ENCODE measurements at regions not wholly inside any gene's neighbourhood (a gene's known extent, or its start where the extent isn't known, plus 50 kb on each side); places are given as distances from the start of the nearest gene placed in this dataset.

- H3K4me3 ChIP-seq (replicated peaks in 1 of 2; ENCODE audit: low read depth in 1 of 2, low read length in 2 of 2) = no peak overlapping the region
- no peak overlapping the region for H2AFZ ChIP-seq (ENCODE audit: low read depth, low read length, poor library complexity, severe bottlenecking)
- ChIA-PET CTCF (no interaction called here), RAD21 (ENCODE audit: low non-redundant PET in 1 of 2, low total read pairs in 2 of 2, uncharacterized antibody in 2 of 2, unreplicated experiment in 2 of 2) (no interaction called here), POLR2A (no interaction called here)
- no peak overlapping the region for H3K9ac ChIP-seq (ENCODE audit: low read length)
- TF ChIP-seq ZNF274 (IDR thresholded peaks at IDR 0.05; ENCODE audit: low read depth, low read length) (no peak), CBX3 (IDR thresholded peaks at IDR 0.05; ENCODE audit: low read depth) (no peak), POLR2AphosphoS5 (IDR thresholded peaks at IDR 0.05; ENCODE audit: low read depth, low read length) (no peak), YY1 (IDR thresholded peaks at IDR 0.05; ENCODE audit: extremely low read depth, insufficient replicate concordance, low read depth, low read length) (no peak), JUND (IDR thresholded peaks at IDR 0.05) (no peak), EZH2 (IDR thresholded peaks at IDR 0.05) (no peak), TCF7L2 (IDR thresholded peaks at IDR 0.05; ENCODE audit: borderline replicate concordance, extremely low read depth, insufficient read depth, insufficient read length) (no peak), ELF1 (IDR thresholded peaks at IDR 0.05; ENCODE audit: borderline replicate concordance, low read depth) (no peak), ZFX (IDR thresholded peaks at IDR 0.05) (no peak), MAX (IDR thresholded peaks at IDR 0.05) (no peak), FOSL1 (IDR thresholded peaks at IDR 0.05; ENCODE audit: low read depth) (no peak), EZH2phosphoT487 (IDR thresholded peaks at IDR 0.05; ENCODE audit: borderline replicate concordance) (no peak), RAD21 (IDR thresholded peaks at IDR 0.05; ENCODE audit: low read depth) (no peak), CTCF (IDR thresholded peaks at IDR 0.05 in 2 of 3, conservative IDR thresholded peaks at IDR 0.05 in 1 of 3; ENCODE audit: borderline replicate concordance in 1 of 3, insufficient read depth in 1 of 3, low read depth in 2 of 3, low read length in 2 of 3) (no peak), SRF (IDR thresholded peaks at IDR 0.05; ENCODE audit: low read depth) (no peak), CEBPB (IDR thresholded peaks at IDR 0.05; ENCODE audit: low read depth) (no peak), REST (IDR thresholded peaks at IDR 0.05; ENCODE audit: low read depth) (no peak), POLR2A (IDR thresholded peaks at IDR 0.05; ENCODE audit: borderline replicate concordance, extremely low read depth, insufficient read depth, insufficient read length) (no peak)
- TF ChIP-seq, protein P1, sequence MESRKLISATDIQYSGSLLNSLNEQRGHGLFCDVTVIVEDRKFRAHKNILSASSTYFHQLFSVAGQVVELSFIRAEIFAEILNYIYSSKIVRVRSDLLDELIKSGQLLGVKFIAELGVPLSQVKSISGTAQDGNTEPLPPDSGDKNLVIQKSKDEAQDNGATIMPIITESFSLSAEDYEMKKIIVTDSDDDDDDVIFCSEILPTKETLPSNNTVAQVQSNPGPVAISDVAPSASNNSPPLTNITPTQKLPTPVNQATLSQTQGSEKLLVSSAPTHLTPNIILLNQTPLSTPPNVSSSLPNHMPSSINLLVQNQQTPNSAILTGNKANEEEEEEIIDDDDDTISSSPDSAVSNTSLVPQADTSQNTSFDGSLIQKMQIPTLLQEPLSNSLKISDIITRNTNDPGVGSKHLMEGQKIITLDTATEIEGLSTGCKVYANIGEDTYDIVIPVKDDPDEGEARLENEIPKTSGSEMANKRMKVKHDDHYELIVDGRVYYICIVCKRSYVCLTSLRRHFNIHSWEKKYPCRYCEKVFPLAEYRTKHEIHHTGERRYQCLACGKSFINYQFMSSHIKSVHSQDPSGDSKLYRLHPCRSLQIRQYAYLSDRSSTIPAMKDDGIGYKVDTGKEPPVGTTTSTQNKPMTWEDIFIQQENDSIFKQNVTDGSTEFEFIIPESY (IDR thresholded peaks at IDR 0.05; ENCODE audit: extremely low read depth, insufficient replicate concordance, low read length) = no peak
- no peaks in the 10 kb centered on the region for H3K4me1 ChIP-seq (ENCODE audit: control insufficient read depth in 1 of 2, insufficient read depth in 2 of 2, low read length in 2 of 2)
- no peaks in the 10 kb centered on the region for H3K9me2 ChIP-seq (ENCODE audit: insufficient read depth)
- intact Hi-C loops (cut with micrococcal nuclease) = no loop called here
- H3K27ac ChIP-seq (ENCODE audit: low read depth, low read length) = no peak overlapping the region
- no TSS peak for BruUV-seq (replicated peaks)
- DNase-seq (ENCODE audit: low read depth, low spot score) (no peak), ATAC-seq (no peak)
- H3K27me3 ChIP-seq (ENCODE audit: insufficient read depth, low read length) = peaks cover 53% of the 10 kb centered on the region; the same call in 1 of the 2 replicates
- H3K36me3 ChIP-seq (ENCODE audit: control insufficient read depth in 1 of 2, insufficient read depth in 2 of 2, low read length in 2 of 2) = no peaks in the 10 kb centered on the region
- H3K4me2 ChIP-seq (ENCODE audit: low read length) = no peak overlapping the region
- H4K20me1 ChIP-seq (ENCODE audit: insufficient read depth) = no peaks in the 10 kb centered on the region
- H3K9me3 ChIP-seq (ENCODE audit: control insufficient read depth in 1 of 2, insufficient read depth in 1 of 2, low read depth in 1 of 2, low read length in 2 of 2) = no peaks in the 10 kb centered on the region
- no peaks in the 10 kb centered on the region for H3K79me2 ChIP-seq (ENCODE audit: insufficient read depth, low read length)
Measured at GRCh38 chr5:174397206-174397605, 327.2 kb upstream of the MSX2 start.

Data from HCT116 (cell line).